ENCODE measurements at regions not wholly inside any gene's neighbourhood (a gene's known extent, or its start where the extent isn't known, plus 50 kb on each side); places are given as distances from the start of the nearest gene placed in this dataset.

- TF ChIP-seq, protein P1, sequence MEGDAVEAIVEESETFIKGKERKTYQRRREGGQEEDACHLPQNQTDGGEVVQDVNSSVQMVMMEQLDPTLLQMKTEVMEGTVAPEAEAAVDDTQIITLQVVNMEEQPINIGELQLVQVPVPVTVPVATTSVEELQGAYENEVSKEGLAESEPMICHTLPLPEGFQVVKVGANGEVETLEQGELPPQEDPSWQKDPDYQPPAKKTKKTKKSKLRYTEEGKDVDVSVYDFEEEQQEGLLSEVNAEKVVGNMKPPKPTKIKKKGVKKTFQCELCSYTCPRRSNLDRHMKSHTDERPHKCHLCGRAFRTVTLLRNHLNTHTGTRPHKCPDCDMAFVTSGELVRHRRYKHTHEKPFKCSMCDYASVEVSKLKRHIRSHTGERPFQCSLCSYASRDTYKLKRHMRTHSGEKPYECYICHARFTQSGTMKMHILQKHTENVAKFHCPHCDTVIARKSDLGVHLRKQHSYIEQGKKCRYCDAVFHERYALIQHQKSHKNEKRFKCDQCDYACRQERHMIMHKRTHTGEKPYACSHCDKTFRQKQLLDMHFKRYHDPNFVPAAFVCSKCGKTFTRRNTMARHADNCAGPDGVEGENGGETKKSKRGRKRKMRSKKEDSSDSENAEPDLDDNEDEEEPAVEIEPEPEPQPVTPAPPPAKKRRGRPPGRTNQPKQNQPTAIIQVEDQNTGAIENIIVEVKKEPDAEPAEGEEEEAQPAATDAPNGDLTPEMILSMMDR (IDR thresholded peaks at IDR 0.05 in 4 of 5, conservative IDR thresholded peaks at IDR 0.05 in 1 of 5), result no peak
- TF ChIP-seq POLR2A (IDR thresholded peaks at IDR 0.05), result no peak
Observed at GRCh38 chr4:125703443-125703842, 388.7 kb downstream of the FAT4 start.
